ENCODE measurements at regions not wholly inside any gene's neighbourhood (a gene's known extent, or its start where the extent isn't known, plus 50 kb on each side); places are given as distances from the start of the nearest gene placed in this dataset.

GRCh38 chr5:5572976-5573797 is 150.7 kb downstream of the ICE1 start:
- no peak overlapping the region for H3K4me3 ChIP-seq
- H3K27ac ChIP-seq: peak overlapping the region in 3 of 21 experiments; percentile 16 to 63 (median 17)

- Histone ChIP-seq H3K4me3 (no peak overlapping the region), H3K27ac (peak overlapping the region in 1 of 21 experiments; percentile 16)
These were observed 149.8 kb downstream of the ICE1 start for GRCh38 chr5:5572010-5572865.

- H3K27ac ChIP-seq: no peak overlapping the region
- no peak overlapping the region for H3K4me3 ChIP-seq
These were observed 148.2 kb downstream of the ICE1 start for GRCh38 chr5:5570646-5571045.

- no peak overlapping the region for H3K4me3 ChIP-seq
- no peak overlapping the region for H3K27ac ChIP-seq
These were observed 142.4 kb downstream of the ICE1 start for GRCh38 chr5:5564898-5565297.

GRCh38 chr5:5560016-5560415 is 137.5 kb downstream of the ICE1 start:
- Histone ChIP-seq H3K4me3 (no peak overlapping the region), H3K27ac (no peak overlapping the region)

GRCh38 chr5:5558638-5559527 is 136.4 kb downstream of the ICE1 start:
- no peak overlapping the region for H3K27ac ChIP-seq

GRCh38 chr5:5558102-5558501 is 135.6 kb downstream of the ICE1 start:
- Histone ChIP-seq H3K27ac (no peak overlapping the region), H3K4me3 (no peak overlapping the region)

More at GRCh38 chr5:5558638-5559527, 136.4 kb downstream of the ICE1 start:
- H3K4me3 ChIP-seq: no peak overlapping the region

GRCh38 chr5:5551499-5551898 is 129.0 kb downstream of the ICE1 start:
- H3K4me3 ChIP-seq: no peak overlapping the region
- no peak overlapping the region for H3K27ac ChIP-seq

- no peak overlapping the region for H3K27ac ChIP-seq
- no peak overlapping the region for H3K4me3 ChIP-seq
These were observed 123.9 kb downstream of the ICE1 start for GRCh38 chr5:5546408-5546807.

- H3K27ac ChIP-seq: no peak overlapping the region
- no peak overlapping the region for H3K4me3 ChIP-seq
These were observed 121.7 kb downstream of the ICE1 start for GRCh38 chr5:5544094-5544663.

- Histone ChIP-seq H3K4me3 (no peak overlapping the region), H3K27ac (no peak overlapping the region)
These were observed 120.2 kb downstream of the ICE1 start for GRCh38 chr5:5542654-5543053.

GRCh38 chr5:5540065-5540464 is 117.6 kb downstream of the ICE1 start:
- H3K4me3 ChIP-seq: no peak overlapping the region
- H3K27ac ChIP-seq: no peak overlapping the region

Measured in skin epidermis (tissue), 12 donors.